ENCODE measurements at regions not wholly inside any gene's neighbourhood (a gene's known extent, or its start where the extent isn't known, plus 50 kb on each side); places are given as distances from the start of the nearest gene placed in this dataset.

DNA sequence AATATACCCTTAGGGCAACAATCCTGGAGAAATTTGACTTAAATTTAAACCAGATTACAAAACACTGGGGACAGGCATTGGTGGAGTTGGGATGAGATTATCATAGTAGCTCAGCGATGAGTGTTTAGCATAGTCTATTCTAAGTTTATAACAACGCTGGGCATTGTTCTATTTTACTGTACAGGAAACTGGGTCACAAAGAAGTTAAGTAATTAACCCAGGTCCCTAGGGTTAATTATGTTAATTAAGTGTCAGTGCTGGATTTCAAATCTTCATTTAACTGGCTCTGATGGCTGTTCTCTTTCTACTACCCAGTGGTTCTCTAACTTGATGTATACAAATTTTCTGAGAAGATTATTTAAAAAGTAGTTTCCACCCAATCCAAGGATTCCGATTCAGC, 388.9 kb downstream of the KCNRG start:
- ChIA-PET POLR2A (no interaction called here), CTCF (no interaction called here)
- TF ChIP-seq, protein P1, sequence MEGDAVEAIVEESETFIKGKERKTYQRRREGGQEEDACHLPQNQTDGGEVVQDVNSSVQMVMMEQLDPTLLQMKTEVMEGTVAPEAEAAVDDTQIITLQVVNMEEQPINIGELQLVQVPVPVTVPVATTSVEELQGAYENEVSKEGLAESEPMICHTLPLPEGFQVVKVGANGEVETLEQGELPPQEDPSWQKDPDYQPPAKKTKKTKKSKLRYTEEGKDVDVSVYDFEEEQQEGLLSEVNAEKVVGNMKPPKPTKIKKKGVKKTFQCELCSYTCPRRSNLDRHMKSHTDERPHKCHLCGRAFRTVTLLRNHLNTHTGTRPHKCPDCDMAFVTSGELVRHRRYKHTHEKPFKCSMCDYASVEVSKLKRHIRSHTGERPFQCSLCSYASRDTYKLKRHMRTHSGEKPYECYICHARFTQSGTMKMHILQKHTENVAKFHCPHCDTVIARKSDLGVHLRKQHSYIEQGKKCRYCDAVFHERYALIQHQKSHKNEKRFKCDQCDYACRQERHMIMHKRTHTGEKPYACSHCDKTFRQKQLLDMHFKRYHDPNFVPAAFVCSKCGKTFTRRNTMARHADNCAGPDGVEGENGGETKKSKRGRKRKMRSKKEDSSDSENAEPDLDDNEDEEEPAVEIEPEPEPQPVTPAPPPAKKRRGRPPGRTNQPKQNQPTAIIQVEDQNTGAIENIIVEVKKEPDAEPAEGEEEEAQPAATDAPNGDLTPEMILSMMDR (IDR thresholded peaks at IDR 0.05; ENCODE audit: control extremely low read depth, extremely low read depth, low read depth, missing control alignments): no peak

DNA sequence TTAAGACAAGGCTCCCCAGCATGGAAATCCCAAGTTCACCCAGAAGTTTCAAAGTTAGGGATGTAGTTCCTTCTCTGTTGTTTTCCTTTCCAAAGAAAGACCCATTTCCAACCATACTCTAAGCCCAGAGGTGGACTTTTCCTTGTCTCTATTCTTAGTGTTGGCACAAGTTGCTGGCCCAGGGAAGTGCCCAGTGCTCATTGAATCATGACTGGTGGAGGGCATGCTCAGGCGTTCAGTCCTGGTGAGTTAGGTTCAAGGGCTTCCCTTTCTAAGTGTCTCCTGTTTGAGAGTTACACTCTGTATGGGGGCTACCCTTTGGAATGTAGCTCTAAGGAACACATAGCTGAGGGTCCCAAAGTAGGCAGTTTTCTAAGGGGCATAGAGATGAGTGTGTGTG, 389.5 kb downstream of the KCNRG start:
- TF ChIP-seq, protein P1 (IDR thresholded peaks at IDR 0.05; ENCODE audit: control extremely low read depth, extremely low read depth, low read depth, missing control alignments): no peak
- ChIA-PET CTCF (no interaction called here), POLR2A (no interaction called here)
- DNase-seq (ENCODE audit: extremely low spot score): no peak

More for the DNA sequence above, 388.9 kb downstream of the KCNRG start:
- DNase-seq (ENCODE audit: extremely low spot score): no peak

DNA sequence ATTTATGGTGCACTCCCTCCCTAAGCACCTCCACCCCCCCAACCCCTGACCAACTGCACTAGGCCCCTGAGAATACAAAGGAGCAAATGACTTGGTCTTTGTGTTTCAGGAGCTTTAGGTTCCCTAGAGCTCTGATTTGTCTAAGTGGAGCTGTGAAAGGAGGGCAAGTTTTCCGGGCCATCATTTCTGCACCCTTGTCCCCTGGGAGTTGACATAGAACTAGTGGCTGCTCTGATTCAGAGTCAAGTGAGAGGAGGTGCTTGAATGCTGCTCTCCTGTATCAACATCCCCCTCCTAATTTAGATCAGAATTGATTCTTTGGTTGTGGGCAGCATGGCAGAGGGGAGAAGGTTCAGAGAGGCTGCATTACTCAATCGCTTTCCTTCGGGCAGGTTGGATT, 391.6 kb downstream of the KCNRG start:
- ChIA-PET POLR2A (interaction anchor here (0.6 kb wide), 1 partner anchor 496 kb away, joined by 4 read pairs; no protein-coding TSS in a partner anchor), CTCF (interaction anchor here (1.4 kb wide), 1 partner anchor 322 kb away, joined by 3 read pairs; no protein-coding TSS in a partner anchor)
- no peak for DNase-seq (ENCODE audit: extremely low spot score)
- TF ChIP-seq, protein P1 (IDR thresholded peaks at IDR 0.05; ENCODE audit: control extremely low read depth, extremely low read depth, low read depth, missing control alignments): no peak

DNA sequence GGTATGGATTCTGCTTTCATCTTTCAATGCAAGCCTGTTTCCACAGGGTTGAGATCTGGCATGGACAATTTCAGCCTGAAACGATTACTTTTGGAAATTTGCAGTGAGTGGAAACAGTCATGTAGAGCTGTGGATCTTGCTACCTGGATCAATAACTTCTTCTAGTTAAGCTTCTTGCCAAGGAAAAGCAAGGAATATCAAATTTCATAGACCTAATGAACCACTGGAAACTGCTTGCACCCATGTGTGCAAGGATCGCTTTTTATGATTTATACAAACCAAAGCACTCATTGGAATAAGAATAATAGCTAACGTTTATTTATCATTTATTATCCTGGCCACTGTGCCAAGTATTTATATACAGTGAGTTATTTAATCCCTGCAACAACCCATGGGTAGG, 392.8 kb downstream of the KCNRG start:
- ChIA-PET CTCF (interaction anchor here (1.0 to 1.4 kb wide), 3 partner anchors 9 to 323 kb away, joined by 3 read pairs; no protein-coding TSS in a partner anchor), POLR2A (no interaction called here)
- TF ChIP-seq, protein P1 (IDR thresholded peaks at IDR 0.05; ENCODE audit: control extremely low read depth, extremely low read depth, low read depth, missing control alignments): no peak
- no peak for DNase-seq (ENCODE audit: extremely low spot score)

DNA sequence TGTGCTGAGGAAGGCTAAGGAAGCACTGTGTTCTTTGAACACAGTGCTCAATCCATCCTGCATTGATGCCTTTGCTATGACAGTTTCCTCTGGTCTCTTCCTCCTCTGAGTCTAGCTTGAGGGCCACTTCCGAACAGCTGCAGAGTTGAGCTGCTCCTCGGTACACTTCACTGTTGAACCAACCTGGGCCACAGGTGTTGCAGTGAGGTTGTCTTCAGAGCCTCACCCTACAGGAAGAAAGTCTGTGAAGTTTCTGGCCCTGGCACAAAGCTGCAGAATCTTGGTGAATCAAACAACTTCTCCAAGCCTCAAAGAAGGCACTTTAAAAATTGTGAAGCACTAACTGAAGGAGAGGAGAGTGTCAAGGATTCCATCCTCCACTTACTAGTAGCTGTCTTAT, 394.0 kb downstream of the KCNRG start:
- TF ChIP-seq, protein P1 (IDR thresholded peaks at IDR 0.05; ENCODE audit: control extremely low read depth, extremely low read depth, low read depth, missing control alignments): no peak
- CTCF ChIA-PET: no interaction called here
- DNase-seq (ENCODE audit: extremely low spot score): no peak
- POLR2A ChIA-PET: no interaction called here

DNA sequence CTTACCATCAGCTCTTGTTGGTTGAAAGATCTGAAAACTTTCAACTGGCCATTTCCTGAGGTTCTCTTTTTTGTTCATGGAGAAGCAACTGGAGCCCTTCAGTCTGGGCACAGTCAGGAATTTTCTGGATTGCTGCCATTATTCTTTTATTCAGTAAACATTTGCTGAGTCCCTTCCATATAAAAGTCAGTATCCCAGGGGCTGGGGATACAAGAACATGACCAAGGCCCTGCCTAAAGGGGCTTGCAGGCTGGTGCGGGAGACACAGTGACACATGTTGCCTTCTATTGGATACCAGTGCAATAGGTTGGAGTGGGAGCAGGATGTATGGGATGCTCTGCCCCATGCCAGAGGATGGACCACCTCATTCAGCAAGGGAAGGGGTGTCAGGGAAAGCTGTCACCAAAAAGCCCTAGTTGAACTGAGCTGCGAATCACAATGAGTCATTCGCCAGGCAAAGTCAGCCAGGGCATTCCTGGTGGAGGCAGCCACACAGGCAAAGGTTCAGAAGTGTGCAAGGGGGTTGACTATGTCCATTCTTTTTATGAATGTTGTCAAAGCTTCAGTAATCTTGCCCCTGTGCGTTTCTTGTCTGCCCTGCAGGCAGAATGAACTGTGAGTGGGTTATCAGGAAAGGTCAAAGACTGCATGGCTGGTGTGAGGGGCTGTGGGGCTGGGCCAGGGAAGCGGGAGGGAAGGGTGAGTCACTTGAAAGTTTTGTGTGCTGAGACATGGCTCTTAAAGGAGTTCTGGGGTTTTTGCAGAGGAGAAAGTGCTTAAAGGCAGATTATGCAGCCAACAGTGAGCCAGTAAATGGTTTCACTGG, 395.9 kb downstream of the KCNRG start:
- TF ChIP-seq, protein P1 (IDR thresholded peaks at IDR 0.05; ENCODE audit: control extremely low read depth, extremely low read depth, low read depth, missing control alignments): no peak
- CTCF ChIA-PET: interaction anchor here (1.3 kb wide), 1 partner anchor 11 kb away, joined by 4 read pairs; no protein-coding TSS in a partner anchor
- POLR2A ChIA-PET: no interaction called here
- DNase-seq (ENCODE audit: extremely low spot score): no peak
